AG09309 (cell line): ENCODE measurements at regions not wholly inside any gene's neighbourhood (a gene's known extent, or its start where the extent isn't known, plus 50 kb on each side); places are given as distances from the start of the nearest gene placed in this dataset.
A peak's percentile ranks its signal among the peaks of the same experiment; 100 is the strongest.
"Not testable (repeated sequence)": the region's sequence is repeated elsewhere in the genome, so short reads cannot be mapped to it uniquely, and the experiment has no call there.

Source experiments
- DNase-seq: peaks from one replicate; pipeline ENCODE4 v3.0.0-alpha.2; 2010; ENCODE audit warnings: low read depth
- H3K4me3 ChIP-seq: 2 replicates; pipeline ENCODE4 v1.5.1; 2011; ENCODE audit warnings: mild to moderate bottlenecking, low read depth, low read length, moderate library complexity; ENCODE audit not compliant: control insufficient read depth
- CTCF ChIP-seq: IDR thresholded peaks from 2 replicates; pipeline ENCODE4 v1.5.1; 2011; ENCODE audit warnings: mild to moderate bottlenecking, low read depth, low read length, inconsistent platforms; ENCODE audit not compliant: insufficient read depth, control insufficient read depth; ENCODE audit errors: missing control alignments

DNA sequence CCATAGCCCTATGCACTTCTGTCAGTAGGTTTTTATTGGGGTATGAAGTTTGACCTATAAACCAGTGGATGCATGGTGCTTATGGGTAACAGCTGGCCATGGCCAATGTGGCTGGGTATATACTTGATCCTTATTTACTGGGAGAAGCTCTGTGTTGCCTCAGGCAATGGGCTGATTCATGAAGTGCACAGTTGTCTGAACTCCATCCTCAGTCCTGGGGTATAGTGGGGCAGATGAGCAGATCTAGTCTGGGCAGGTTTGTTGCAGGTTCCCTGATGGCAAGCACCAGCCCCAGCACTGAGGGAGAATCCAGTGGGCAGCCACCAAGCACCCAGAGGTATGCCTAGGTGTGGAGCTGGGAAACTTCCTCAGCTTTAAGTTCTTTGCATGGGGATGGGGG, 274.4 kb downstream of the TDRD3 start:
- no peak overlapping the region for H3K4me3 ChIP-seq
- TF ChIP-seq CTCF: no peak
- DNase-seq: no peak

GRCh38 chr13:60663788-60664187, 266.8 kb downstream of the TDRD3 start:
- H3K4me3 ChIP-seq: no peak overlapping the region
- no peak for TF ChIP-seq CTCF
- DNase-seq: no peak

DNA sequence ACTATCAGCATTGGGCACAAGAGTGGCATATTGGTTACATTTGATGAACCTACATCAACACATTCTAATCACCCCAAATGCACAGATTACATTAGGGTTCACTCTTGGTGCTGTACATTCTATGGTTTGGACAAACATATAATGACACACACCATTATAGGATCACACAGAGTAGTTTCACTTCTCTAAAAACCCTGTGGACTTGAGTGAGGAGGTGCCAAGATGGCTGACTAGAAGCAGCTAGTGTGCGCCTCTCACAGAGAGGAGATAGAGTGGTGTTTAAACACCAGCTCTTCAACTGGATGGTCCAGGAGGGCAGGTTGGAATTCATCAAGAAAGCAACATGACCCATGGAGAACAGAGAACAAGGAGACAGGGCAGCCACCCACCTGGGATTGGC, 265.6 kb downstream of the TDRD3 start:
- TF ChIP-seq CTCF: no peak
- no peak for DNase-seq
- H3K4me3 ChIP-seq: no peak overlapping the region

DNA sequence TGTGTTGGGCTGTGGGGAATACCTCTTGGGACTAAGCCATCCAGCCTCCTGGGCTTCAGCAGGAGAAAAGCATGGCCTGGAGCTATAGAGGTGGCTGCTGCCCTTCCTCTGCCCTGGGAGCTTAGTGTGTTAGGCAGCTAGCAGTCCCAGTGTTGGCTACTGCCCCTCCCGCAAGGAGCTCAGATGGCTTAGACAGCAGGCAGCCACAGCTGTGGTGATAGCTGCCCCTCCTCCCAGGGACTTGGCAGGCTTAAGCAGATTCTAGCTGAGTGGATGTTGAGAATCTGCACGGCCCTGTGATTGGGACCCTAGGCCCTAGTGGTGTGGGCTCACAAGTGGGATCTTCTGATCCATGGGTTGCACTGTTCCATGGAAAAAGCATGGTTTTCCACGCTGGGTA, 264.5 kb downstream of the TDRD3 start:
- H3K4me3 ChIP-seq: no peak overlapping the region
- DNase-seq: no peak
- TF ChIP-seq CTCF: no peak

- not testable (repeated sequence) for H3K4me3 ChIP-seq, DNase-seq
Measured at GRCh38 chr13:60657586-60657985, 260.6 kb downstream of the TDRD3 start.

DNA sequence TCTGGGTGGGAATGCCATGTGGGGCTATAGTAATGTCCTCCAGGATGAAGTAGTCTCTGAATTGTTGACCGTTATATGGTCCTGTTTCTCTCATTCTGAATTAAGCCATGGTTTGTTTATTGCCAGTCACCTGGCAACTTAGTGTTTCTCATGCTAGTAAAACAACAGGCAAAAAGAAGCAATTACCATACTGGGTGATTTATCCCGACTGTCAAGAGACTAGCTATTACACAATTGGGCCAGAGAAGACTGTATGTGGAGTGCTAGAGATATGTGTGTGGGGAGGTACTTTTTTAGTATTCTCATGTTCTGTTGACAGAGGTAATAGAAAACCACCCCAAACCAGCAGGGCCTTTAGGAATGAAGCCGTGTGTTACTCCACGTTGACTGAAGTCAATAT, 258.2 kb downstream of the TDRD3 start:
- DNase-seq: no peak

GRCh38 chr13:60654415-60654814, 257.4 kb downstream of the TDRD3 start:
- no peak overlapping the region for H3K4me3 ChIP-seq
- DNase-seq: no peak
- TF ChIP-seq CTCF: peak; percentile 44

More for the DNA sequence above, 258.2 kb downstream of the TDRD3 start:
- no peak overlapping the region for H3K4me3 ChIP-seq
- no peak for TF ChIP-seq CTCF

DNA sequence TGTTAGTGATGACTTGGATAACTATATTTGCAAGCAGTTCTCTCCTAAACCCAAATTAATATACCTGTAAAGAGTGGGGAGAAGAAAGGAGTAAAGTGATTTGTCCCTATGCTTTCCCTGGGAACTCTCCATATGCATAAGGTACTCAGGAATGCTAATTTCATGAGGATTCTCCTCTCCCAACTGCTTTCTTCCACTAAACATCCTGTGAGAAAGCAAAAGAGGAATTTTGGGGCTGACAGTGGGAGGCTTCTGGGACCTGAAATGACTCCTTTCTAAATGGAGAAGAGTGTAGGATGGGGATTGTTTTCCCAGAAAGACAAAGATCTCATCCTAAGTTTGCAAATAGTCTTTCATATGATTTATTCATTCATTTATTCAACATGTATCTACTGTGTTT, 250.5 kb downstream of the TDRD3 start:
- TF ChIP-seq CTCF: no peak
- no peak for DNase-seq
- no peak overlapping the region for H3K4me3 ChIP-seq
